ENCODE measurements at regions not wholly inside any gene's neighbourhood (a gene's known extent, or its start where the extent isn't known, plus 50 kb on each side); places are given as distances from the start of the nearest gene placed in this dataset.
A peak's percentile ranks its signal among the peaks of the same experiment; 100 is the strongest.

DNA sequence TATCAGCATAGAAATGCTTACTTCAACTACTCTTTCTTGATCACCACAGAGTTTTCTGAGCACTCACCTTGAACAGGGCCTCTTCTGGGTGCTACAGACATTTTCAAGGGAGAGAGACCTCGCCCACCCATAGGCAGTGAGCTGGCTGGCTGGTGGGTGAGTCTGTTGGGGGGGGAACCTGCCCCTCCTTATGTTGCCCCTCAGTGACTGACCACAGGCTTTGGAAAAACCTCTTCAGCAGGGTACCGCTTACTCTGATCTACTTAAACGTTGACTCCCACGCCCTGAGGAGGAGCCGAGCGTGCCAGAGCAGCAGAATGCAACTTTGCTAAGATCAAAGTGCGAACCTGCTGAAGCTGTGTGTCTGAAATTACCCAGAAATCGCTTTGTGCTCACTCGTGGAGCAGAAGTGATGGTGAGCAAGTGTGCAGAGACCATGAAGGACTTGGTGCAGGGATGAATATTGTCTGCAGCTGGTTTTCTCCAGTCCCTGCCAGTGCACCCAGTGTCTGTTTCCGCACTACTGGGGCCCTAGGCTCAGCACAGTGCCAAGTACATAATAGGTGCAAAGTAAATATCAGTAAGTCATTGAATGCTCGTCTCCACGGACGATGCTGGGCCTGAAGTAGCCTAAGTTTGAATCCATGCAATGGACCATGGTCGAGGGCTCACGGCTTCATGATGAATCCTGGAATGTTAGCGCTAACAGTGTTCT lies 158.7 kb upstream of the IRF2BP2 start:
- H3F3A ChIP-seq (ENCODE audit: insufficient read depth, low read length): no peaks in the 10 kb centered on the region
- no peaks in the 10 kb centered on the region for H3K9me2 ChIP-seq (ENCODE audit: low read depth, low read length)
- peak overlapping the region; percentile 21; the same call in 1 of the 2 replicates for H3K9ac ChIP-seq (ENCODE audit: low read length)
- H3K4me1 ChIP-seq (ENCODE audit: insufficient read depth, low read length, severe bottlenecking): peaks cover 54% of the 10 kb centered on the region
- peak overlapping the region; percentile 27; the same call in 1 of the 2 replicates for H3K4me2 ChIP-seq (ENCODE audit: low read length)
- H3K27me3 ChIP-seq (ENCODE audit: insufficient read depth, low read length): no peaks in the 10 kb centered on the region
- peak overlapping the region; percentile 66 for H3K27ac ChIP-seq (ENCODE audit: low read depth, low read length, poor library complexity, severe bottlenecking)
- H3K4me3 ChIP-seq (ENCODE audit: low read depth, low read length, poor library complexity, severe bottlenecking): no peak overlapping the region
- no peaks in the 10 kb centered on the region for H4K20me1 ChIP-seq (ENCODE audit: insufficient read depth, low read length)
- H2AFZ ChIP-seq (ENCODE audit: low read length): no peak overlapping the region
- no peaks in the 10 kb centered on the region; the same call in 1 of the 2 replicates for H3K9me3 ChIP-seq (ENCODE audit: low read length)
- TF ChIP-seq, protein P1, sequence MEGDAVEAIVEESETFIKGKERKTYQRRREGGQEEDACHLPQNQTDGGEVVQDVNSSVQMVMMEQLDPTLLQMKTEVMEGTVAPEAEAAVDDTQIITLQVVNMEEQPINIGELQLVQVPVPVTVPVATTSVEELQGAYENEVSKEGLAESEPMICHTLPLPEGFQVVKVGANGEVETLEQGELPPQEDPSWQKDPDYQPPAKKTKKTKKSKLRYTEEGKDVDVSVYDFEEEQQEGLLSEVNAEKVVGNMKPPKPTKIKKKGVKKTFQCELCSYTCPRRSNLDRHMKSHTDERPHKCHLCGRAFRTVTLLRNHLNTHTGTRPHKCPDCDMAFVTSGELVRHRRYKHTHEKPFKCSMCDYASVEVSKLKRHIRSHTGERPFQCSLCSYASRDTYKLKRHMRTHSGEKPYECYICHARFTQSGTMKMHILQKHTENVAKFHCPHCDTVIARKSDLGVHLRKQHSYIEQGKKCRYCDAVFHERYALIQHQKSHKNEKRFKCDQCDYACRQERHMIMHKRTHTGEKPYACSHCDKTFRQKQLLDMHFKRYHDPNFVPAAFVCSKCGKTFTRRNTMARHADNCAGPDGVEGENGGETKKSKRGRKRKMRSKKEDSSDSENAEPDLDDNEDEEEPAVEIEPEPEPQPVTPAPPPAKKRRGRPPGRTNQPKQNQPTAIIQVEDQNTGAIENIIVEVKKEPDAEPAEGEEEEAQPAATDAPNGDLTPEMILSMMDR (IDR thresholded peaks at IDR 0.05; ENCODE audit: low read length): no peak
- no peak for TF ChIP-seq EZH2 (IDR thresholded peaks at IDR 0.05; ENCODE audit: borderline replicate concordance, low read length)
- H3K79me2 ChIP-seq (ENCODE audit: insufficient read depth, low read length): no peaks in the 10 kb centered on the region
- no peaks in the 10 kb centered on the region; the same call in 1 of the 2 replicates for H3K36me3 ChIP-seq (ENCODE audit: insufficient read depth, low read length)

DNA sequence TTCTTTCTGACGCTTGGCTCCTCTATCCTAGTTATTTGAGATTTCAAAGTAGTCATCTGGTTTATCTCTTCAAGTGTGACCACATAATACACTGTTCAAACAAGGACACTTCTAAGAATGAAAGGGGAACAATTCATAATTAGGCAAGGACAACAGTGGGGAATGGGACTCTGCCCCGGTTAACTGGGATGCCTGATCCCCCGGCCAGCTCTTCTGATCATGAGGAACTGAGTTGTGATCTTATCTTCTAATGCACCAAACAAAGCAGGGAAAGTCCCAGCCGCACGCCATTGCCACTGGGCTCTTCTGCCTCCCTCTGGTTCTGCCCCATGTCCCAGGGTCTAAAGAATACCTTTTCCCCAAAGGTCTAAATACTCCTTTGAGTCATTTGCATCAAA lies 158.2 kb upstream of the IRF2BP2 start:
- no peaks in the 10 kb centered on the region for H4K20me1 ChIP-seq (ENCODE audit: insufficient read depth, low read length)

DNA sequence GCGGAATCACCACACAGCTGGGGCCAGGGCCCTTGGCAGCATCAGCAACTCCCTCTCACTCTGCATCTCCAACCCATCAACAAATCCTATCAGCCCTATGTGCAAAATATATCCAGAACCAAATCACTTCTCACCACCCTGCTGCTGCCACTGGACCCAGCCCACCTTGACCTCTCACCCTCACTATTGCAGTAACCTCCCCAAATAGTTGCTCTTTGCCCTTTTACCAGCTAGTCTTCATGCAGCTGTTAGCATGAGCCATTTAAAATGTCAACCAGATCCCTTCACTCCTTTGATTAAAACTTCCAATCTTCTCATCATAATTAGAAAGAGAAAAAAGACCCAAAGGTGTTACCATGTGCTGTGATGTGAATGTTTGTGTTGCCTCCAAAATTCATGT lies 155.7 kb upstream of the IRF2BP2 start:
- no peaks in the 10 kb centered on the region for H3F3A ChIP-seq (ENCODE audit: insufficient read depth, low read length)
- peaks cover 26% of the 10 kb centered on the region for H3K4me1 ChIP-seq (ENCODE audit: insufficient read depth, low read length, severe bottlenecking)
- no peak overlapping the region for H2AFZ ChIP-seq (ENCODE audit: low read length)
- no peaks in the 10 kb centered on the region for H3K9me2 ChIP-seq (ENCODE audit: low read depth, low read length)
- H4K20me1 ChIP-seq (ENCODE audit: insufficient read depth, low read length): no peaks in the 10 kb centered on the region
- TF ChIP-seq EZH2 (IDR thresholded peaks at IDR 0.05; ENCODE audit: borderline replicate concordance, low read length): no peak
- TF ChIP-seq, protein P1 (IDR thresholded peaks at IDR 0.05; ENCODE audit: low read length): no peak
- H3K27ac ChIP-seq (ENCODE audit: low read depth, low read length, poor library complexity, severe bottlenecking): no peak overlapping the region
- no peak overlapping the region for H3K9ac ChIP-seq (ENCODE audit: low read length)
- H3K4me3 ChIP-seq (ENCODE audit: low read depth, low read length, poor library complexity, severe bottlenecking): no peak overlapping the region
- no peaks in the 10 kb centered on the region for H3K36me3 ChIP-seq (ENCODE audit: insufficient read depth, low read length)
- H3K9me3 ChIP-seq (ENCODE audit: low read length): no peaks in the 10 kb centered on the region
- H3K4me2 ChIP-seq (ENCODE audit: low read length): no peak overlapping the region
- no peaks in the 10 kb centered on the region for H3K27me3 ChIP-seq (ENCODE audit: insufficient read depth, low read length)
- no peaks in the 10 kb centered on the region for H3K79me2 ChIP-seq (ENCODE audit: insufficient read depth, low read length)

More for the DNA sequence above, 158.2 kb upstream of the IRF2BP2 start:
- peak overlapping the region; percentile 66 for H3K27ac ChIP-seq (ENCODE audit: low read depth, low read length, poor library complexity, severe bottlenecking)
- no peaks in the 10 kb centered on the region for H3K9me2 ChIP-seq (ENCODE audit: low read depth, low read length)
- peak overlapping the region; percentile 27; the same call in 1 of the 2 replicates for H3K4me2 ChIP-seq (ENCODE audit: low read length)
- H3K27me3 ChIP-seq (ENCODE audit: insufficient read depth, low read length): no peaks in the 10 kb centered on the region
- no peaks in the 10 kb centered on the region for H3F3A ChIP-seq (ENCODE audit: insufficient read depth, low read length)
- H2AFZ ChIP-seq (ENCODE audit: low read length): no peak overlapping the region
- no peak overlapping the region for H3K4me3 ChIP-seq (ENCODE audit: low read depth, low read length, poor library complexity, severe bottlenecking)
- H3K79me2 ChIP-seq (ENCODE audit: insufficient read depth, low read length): no peaks in the 10 kb centered on the region
- TF ChIP-seq, protein P1 (IDR thresholded peaks at IDR 0.05; ENCODE audit: low read length): no peak
- no peak for TF ChIP-seq EZH2 (IDR thresholded peaks at IDR 0.05; ENCODE audit: borderline replicate concordance, low read length)
- H3K9me3 ChIP-seq (ENCODE audit: low read length): no peaks in the 10 kb centered on the region
- H3K36me3 ChIP-seq (ENCODE audit: insufficient read depth, low read length): no peaks in the 10 kb centered on the region
- peak overlapping the region; percentile 21; the same call in 1 of the 2 replicates for H3K9ac ChIP-seq (ENCODE audit: low read length)
- H3K4me1 ChIP-seq (ENCODE audit: insufficient read depth, low read length, severe bottlenecking): peaks cover 49% of the 10 kb centered on the region
